ENCODE measurements at regions not wholly inside any gene's neighbourhood (a gene's known extent, or its start where the extent isn't known, plus 50 kb on each side); places are given as distances from the start of the nearest gene placed in this dataset.
A peak's percentile ranks its signal among the peaks of the same experiment; 100 is the strongest.

DNA sequence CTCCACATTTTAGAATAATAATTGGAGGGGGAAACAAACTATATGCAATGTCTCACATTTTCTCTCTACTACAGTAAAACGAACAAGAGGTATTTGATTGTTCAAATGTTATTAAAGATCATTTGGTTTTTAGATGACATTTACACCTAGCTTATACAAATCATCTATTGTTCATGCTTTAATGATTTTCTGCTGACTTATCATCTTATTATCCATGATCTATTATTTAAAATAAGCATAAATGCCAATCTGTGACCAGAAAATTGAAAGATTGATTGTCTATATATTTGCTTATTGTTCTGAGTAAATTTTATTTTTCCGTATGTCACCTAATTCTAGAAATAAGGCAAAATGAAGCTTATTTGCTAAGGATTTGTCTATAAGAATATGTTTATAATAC is 537.2 kb downstream of the KCNJ3 start:
- Mint-ChIP-seq H3K27me3 (ENCODE audit: low read depth) (no peaks in the 10 kb centered on the region), H3K4me1 (ENCODE audit: low read depth) (no peaks in the 10 kb centered on the region), H3K4me3 (ENCODE audit: unreplicated experiment) (no peak overlapping the region), H3K36me3 (ENCODE audit: low read depth) (no peaks in the 10 kb centered on the region), H3K27ac (ENCODE audit: unreplicated experiment) (no peak overlapping the region), H3K9me3 (ENCODE audit: low read depth) (no peaks in the 10 kb centered on the region)
- no peak for DNase-seq (ENCODE audit: low spot score)
- TF ChIP-seq CTCF (IDR thresholded peaks at IDR 0.05), result no peak

DNA sequence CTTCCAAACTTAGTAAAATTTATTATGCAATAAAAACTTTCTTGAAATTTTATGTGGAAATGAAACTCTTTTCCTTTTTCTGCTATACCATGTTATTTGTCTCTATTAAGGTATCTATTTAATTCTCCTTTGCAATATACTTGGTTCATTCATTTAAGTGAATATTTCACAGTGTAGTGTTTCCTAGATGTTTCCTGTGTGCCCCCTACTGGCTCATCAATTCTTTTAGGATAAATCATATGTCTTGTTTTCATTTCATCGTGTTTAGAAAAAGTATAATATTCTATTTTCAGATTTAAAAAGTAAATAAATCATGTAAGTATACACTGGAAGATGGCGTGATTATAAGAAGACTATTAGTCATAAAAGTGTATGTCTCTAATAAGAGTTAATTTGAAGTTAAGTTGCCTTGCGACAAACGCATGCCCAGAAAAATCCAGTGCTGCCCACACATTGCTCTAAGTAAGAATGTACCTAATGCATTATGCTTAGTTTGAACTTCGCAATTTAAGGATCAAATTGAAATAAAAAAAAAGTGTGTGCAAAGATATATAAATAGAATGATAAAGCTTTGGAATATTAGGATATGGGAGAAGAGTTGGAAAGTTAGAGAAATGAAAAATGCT is 525.4 kb downstream of the KCNJ3 start:
- no peaks in the 10 kb centered on the region for H3K36me3 Mint-ChIP-seq (ENCODE audit: low read depth)
- no peaks in the 10 kb centered on the region for H3K4me1 Mint-ChIP-seq (ENCODE audit: low read depth)
- H3K9me3 Mint-ChIP-seq (ENCODE audit: low read depth), result no peaks in the 10 kb centered on the region
- peak; percentile 78 for TF ChIP-seq CTCF (IDR thresholded peaks at IDR 0.05)
- DNase-seq (ENCODE audit: low spot score), result no peak
- H3K27ac Mint-ChIP-seq (ENCODE audit: unreplicated experiment), result no peak overlapping the region
- no peak overlapping the region for H3K4me3 Mint-ChIP-seq (ENCODE audit: unreplicated experiment)
- peaks cover 9% of the 10 kb centered on the region for H3K27me3 Mint-ChIP-seq (ENCODE audit: low read depth)

- Mint-ChIP-seq H3K36me3 (ENCODE audit: low read depth) (no peaks in the 10 kb centered on the region), H3K27ac (ENCODE audit: unreplicated experiment) (no peak overlapping the region)
Measured at GRCh38 chr2:155218945-155219344, 520.5 kb downstream of the KCNJ3 start.

DNA sequence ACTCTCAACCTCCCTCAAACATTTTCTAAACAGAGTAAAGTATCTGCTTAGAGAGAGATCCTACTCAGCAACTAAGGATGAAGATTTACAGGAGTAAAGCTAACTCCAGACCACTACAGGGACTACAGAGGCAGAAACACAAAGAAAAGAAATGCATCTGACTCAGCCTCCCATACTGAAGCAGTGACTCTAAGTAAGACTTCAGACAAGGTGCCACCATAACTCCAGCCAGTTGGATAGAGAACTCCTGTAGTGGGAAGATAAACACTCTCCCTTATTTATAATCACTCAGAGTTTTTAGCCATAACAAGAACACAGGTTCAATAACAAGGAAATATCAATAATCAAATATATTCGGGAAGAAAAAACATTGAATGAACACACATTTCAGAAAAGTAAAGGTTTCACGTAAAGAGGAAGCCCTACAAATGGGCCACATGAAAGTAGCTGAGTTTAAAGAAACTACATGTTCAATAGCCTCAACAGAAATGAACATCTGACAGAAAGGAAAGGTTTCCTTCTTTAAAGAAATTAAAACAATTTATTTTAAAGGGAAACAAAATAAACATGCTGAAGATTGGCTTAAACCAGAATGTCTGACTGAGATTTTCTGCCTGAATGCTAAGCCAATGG is 519.9 kb downstream of the KCNJ3 start:
- no peak for DNase-seq (ENCODE audit: low spot score)
- no peaks in the 10 kb centered on the region for H3K36me3 Mint-ChIP-seq (ENCODE audit: low read depth)
- H3K27me3 Mint-ChIP-seq (ENCODE audit: low read depth), result peaks cover 18% of the 10 kb centered on the region
- no peak for TF ChIP-seq CTCF (IDR thresholded peaks at IDR 0.05)
- H3K9me3 Mint-ChIP-seq (ENCODE audit: low read depth), result no peaks in the 10 kb centered on the region
- no peaks in the 10 kb centered on the region for H3K4me1 Mint-ChIP-seq (ENCODE audit: low read depth)
- H3K4me3 Mint-ChIP-seq (ENCODE audit: unreplicated experiment), result no peak overlapping the region
- H3K27ac Mint-ChIP-seq (ENCODE audit: unreplicated experiment), result no peak overlapping the region

More at GRCh38 chr2:155218945-155219344, 520.5 kb downstream of the KCNJ3 start:
- DNase-seq (ENCODE audit: low spot score), result no peak
- no peak overlapping the region for H3K4me3 Mint-ChIP-seq (ENCODE audit: unreplicated experiment)
- H3K4me1 Mint-ChIP-seq (ENCODE audit: low read depth), result no peaks in the 10 kb centered on the region
- no peak for TF ChIP-seq CTCF (IDR thresholded peaks at IDR 0.05)
- H3K27me3 Mint-ChIP-seq (ENCODE audit: low read depth), result peaks cover 18% of the 10 kb centered on the region
- H3K9me3 Mint-ChIP-seq (ENCODE audit: low read depth), result no peaks in the 10 kb centered on the region

DNA sequence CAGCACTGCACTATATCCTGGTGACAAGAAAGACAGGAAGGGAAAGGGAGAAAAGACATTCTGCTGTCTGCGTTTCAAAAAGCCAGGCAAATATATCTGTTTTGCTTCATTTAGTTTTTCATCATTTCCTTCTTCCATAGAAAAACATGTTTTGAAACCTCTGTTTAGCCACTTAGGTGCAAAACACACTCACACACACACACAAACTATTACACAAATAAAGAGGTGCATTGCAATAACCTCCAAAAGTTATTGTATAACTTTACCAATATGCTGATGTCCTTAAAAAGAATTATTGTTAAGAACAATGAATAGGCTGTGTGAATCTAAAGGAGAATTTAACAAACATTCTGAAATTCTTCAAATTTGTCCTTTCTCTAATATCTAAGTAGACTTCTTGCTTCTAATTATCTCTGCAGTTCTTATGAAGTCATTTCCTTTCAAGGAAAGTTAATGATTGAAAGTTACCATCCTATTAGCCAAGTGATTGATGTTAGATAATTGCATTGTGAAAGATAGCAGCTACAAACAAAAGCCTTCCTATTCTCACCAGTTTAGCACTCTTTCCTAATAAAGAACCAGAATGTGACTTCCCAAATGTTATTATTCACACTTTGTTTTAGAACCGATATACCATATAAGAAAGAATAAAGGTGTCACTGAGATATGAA is 516.7 kb downstream of the KCNJ3 start:
- no peak for DNase-seq (ENCODE audit: low spot score)
- Mint-ChIP-seq H3K36me3 (ENCODE audit: low read depth) (no peaks in the 10 kb centered on the region), H3K27me3 (ENCODE audit: low read depth) (peaks cover 16% of the 10 kb centered on the region), H3K4me1 (ENCODE audit: low read depth) (no peaks in the 10 kb centered on the region), H3K27ac (ENCODE audit: unreplicated experiment) (no peak overlapping the region), H3K9me3 (ENCODE audit: low read depth) (no peaks in the 10 kb centered on the region), H3K4me3 (ENCODE audit: unreplicated experiment) (no peak overlapping the region)
- TF ChIP-seq CTCF (IDR thresholded peaks at IDR 0.05), result no peak

All from chondrocyte (in vitro differentiated cells).